Ovary (tissue), 7 donors: ENCODE measurements at regions not wholly inside any gene's neighbourhood (a gene's known extent, or its start where the extent isn't known, plus 50 kb on each side); places are given as distances from the start of the nearest gene placed in this dataset.
"Not testable (repeated sequence)": the region's sequence is repeated elsewhere in the genome, so short reads cannot be mapped to it uniquely, and the experiment has no call there.

Experiments used
- DNase-seq, 5 donors: peaks; one replicate each; pipeline ENCODE4 v3.0.0-alpha.2; 2019 to 2020
- H3K27ac ChIP-seq, 2 donors: fragments of 200-600 bp; one replicate each; pipeline versions ENCODE4 v1.5.1 to v1.8.0; 2019 to 2022
- H3K27me3 ChIP-seq: fragments of 200-600 bp; one replicate; pipeline ENCODE4 v1.8.0; 2022
- H3K36me3 ChIP-seq: fragments of 200-600 bp; sonication (generic); one replicate; pipeline ENCODE4 v1.5.1; 2019
- H3K4me1 ChIP-seq: one replicate; pipeline ENCODE4 v1.8.1; 2013; ENCODE audit warnings: mild to moderate bottlenecking, moderate library complexity; ENCODE audit not compliant: insufficient read depth
- H3K4me3 ChIP-seq: fragments of 200-600 bp; sonication (generic); one replicate; pipeline ENCODE4 v1.5.1; 2017
- H3K9me3 ChIP-seq, 2 donors: fragments of 200-600 bp in 1 of 2; sonication (generic) in 1 of 2; one replicate each; pipeline versions ENCODE4 v1.5.1 to v1.8.1; 2013 to 2019; ENCODE audit warnings: mild to moderate bottlenecking in 1 of 2, moderate library complexity in 1 of 2
- EP300 ChIP-seq: sonication (generic); formaldehyde crosslinking; IDR thresholded peaks from one replicate; pipeline ENCODE4 v1.6.1; 2017; ENCODE audit warnings: antibody characterized with exemption
- POLR2A ChIP-seq: fragments of 450-650 bp; IDR thresholded peaks from one replicate; pipeline ENCODE4 v1.6.1; 2017; ENCODE audit warnings: antibody characterized with exemption, mild to moderate bottlenecking, moderate library complexity
- WGBS, 3 donors: extraction: QIAGEN DNeasy Blood & Tissue Kit in 1 of 3; methylation state at CpG; one replicate each; pipeline versions ENCODE4 v1.1.5 to v1.1.7; 2013 to 2017; 5-methylcytosine and 5-hydroxymethylcytosine counted together
- intact Hi-C, 4 donors: fragments of 100-400 bp; cut with DNase I; formaldehyde crosslinking; loops; one replicate each; pipeline versions ENCODE4 v1.11.0 to v1.15.1; 2022 to 2023
- TF ChIP-seq, protein P1 (sequence below), 3 donors: fragments of 450-650 bp in 2 of 3; fragments of 200-600 bp in 1 of 3; IDR thresholded peaks; one replicate each; pipeline versions ENCODE4 v1.5.1 to v1.8.0; 2016 to 2022; ENCODE audit warnings: antibody characterized with exemption in 3 of 3, mild to moderate bottlenecking in 1 of 3
- donor health status: DM: no; HTN: no; CAD: no; lungs with moderate emphysema.
- donor health status: DM: no; HTN: no; CAD: no.
- donor health status: Bipolar disorder and iron deficiency.
- donor health status: DM: no; HTN: no; CAD: no.
- donor health status: DM: yes; HTN: yes; CAD: no.

DNA sequence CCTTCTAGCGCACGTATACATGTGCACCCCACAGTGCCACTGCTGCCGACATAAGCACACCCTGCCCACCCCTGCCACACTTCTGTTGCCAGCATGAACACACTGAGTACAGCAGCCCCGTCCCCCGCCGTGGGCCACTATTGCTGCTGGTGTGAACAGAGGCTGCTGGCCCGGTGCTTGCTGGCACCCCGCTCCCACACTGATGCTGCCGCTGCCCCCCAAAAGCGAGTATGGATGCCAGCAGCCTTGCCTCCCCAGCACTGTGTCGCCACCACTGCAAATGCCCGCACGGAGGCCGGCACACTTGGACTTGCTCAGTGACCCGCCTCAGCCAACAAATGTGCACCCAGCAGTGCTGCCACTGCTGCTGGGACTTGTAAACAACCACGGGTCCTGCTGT is 872.4 kb upstream of the ATXN7L3B start:
- WGBS, 3 donors, result 92 to 96% (median 94%) methylated on average over 16 of the region's 16 CpGs
- intact Hi-C loops, result no loop called here
- TF ChIP-seq POLR2A (no peak), EP300 (no peak)
- TF ChIP-seq, protein P1, sequence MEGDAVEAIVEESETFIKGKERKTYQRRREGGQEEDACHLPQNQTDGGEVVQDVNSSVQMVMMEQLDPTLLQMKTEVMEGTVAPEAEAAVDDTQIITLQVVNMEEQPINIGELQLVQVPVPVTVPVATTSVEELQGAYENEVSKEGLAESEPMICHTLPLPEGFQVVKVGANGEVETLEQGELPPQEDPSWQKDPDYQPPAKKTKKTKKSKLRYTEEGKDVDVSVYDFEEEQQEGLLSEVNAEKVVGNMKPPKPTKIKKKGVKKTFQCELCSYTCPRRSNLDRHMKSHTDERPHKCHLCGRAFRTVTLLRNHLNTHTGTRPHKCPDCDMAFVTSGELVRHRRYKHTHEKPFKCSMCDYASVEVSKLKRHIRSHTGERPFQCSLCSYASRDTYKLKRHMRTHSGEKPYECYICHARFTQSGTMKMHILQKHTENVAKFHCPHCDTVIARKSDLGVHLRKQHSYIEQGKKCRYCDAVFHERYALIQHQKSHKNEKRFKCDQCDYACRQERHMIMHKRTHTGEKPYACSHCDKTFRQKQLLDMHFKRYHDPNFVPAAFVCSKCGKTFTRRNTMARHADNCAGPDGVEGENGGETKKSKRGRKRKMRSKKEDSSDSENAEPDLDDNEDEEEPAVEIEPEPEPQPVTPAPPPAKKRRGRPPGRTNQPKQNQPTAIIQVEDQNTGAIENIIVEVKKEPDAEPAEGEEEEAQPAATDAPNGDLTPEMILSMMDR (IDR thresholded peaks at IDR 0.05), result no peak
- Histone ChIP-seq H3K27ac (no peak overlapping the region), H3K9me3 (no peaks in the 10 kb centered on the region), H3K4me3 (no peak overlapping the region), H3K36me3 (no peaks in the 10 kb centered on the region), H3K4me1 (no peaks in the 10 kb centered on the region), H3K27me3 (no peaks in the 10 kb centered on the region)
- no peak for DNase-seq

DNA sequence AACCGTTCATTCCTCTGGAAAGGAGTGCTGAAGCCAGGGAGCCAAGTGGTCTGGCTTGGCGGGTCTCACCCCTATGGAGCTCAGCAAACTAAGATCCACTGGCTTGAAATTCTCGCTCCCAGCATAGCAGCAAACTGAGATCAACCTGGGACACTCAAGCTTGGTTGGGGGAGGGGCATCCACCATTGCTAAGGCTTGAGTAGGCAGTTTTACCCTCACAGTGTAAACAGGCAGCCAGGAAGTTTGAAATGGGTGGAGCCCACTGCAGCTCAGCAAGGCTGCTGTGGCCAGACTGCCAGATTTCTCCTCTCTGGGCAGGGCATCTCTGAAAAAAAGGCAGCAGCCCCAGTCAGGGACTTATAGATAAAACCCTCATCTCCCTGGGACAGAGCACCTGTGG is 866.1 kb upstream of the ATXN7L3B start:
- H3K36me3 ChIP-seq, H3K9me3 ChIP-seq, H3K4me3 ChIP-seq, H3K4me1 ChIP-seq, intact Hi-C loops, H3K27me3 ChIP-seq, H3K27ac ChIP-seq, DNase-seq: not testable (repeated sequence)
- WGBS, 3 donors, result 83 to 88% (median 87%) methylated on average over 3 of the region's 3 CpGs

- no peaks in the 10 kb centered on the region for H3K4me1 ChIP-seq
- DNase-seq, result no peak
- H3K9me3 ChIP-seq, result no peaks in the 10 kb centered on the region
- WGBS, 3 donors, result 54 to 62% (median 61%) methylated on average over 4 of the region's 4 CpGs
- no peaks in the 10 kb centered on the region for H3K36me3 ChIP-seq
- intact Hi-C loops, result no loop called here
- TF ChIP-seq, protein P1 (IDR thresholded peaks at IDR 0.05), result no peak
- TF ChIP-seq POLR2A, result no peak
- no peak for TF ChIP-seq EP300
- H3K27ac ChIP-seq, result no peak overlapping the region
- no peaks in the 10 kb centered on the region for H3K27me3 ChIP-seq
- no peak overlapping the region for H3K4me3 ChIP-seq
These were observed 859.9 kb upstream of the ATXN7L3B start for GRCh38 chr12:73677520-73678291.

- Histone ChIP-seq H3K9me3 (no peaks in the 10 kb centered on the region), H3K4me1 (no peaks in the 10 kb centered on the region), H3K27ac (no peak overlapping the region), H3K27me3 (no peaks in the 10 kb centered on the region), H3K36me3 (no peaks in the 10 kb centered on the region), H3K4me3 (no peak overlapping the region)
- TF ChIP-seq, protein P1 (IDR thresholded peaks at IDR 0.05), result no peak
- no peak for TF ChIP-seq EP300
- TF ChIP-seq POLR2A, result no peak
- no peak for DNase-seq
- intact Hi-C loops, result no loop called here
- WGBS, 3 donors, result 84 to 87% (median 86%) methylated on average over 3 of the region's 3 CpGs
These were observed 859.3 kb upstream of the ATXN7L3B start for GRCh38 chr12:73678335-73678734.

DNA sequence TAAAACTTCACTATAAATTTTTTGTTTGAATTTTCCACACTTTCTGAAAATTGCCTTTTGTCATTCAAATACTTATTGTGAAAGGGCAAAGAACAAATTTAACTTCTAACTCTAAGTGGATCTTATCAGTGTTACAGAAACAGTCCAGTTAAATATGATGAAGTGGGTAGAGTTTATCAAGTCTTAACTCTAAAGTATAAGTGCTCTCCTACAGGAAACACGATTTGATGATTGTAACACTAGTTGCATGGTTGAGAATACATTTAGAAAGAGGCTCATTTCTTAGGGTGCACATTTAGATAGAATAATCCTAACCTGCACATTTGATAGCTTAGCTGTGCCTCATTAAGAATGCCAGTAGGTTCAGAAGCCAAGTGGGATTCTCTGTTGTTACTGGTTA is 838.3 kb upstream of the ATXN7L3B start:
- H3K4me1 ChIP-seq, result no peaks in the 10 kb centered on the region
- intact Hi-C loops, result no loop called here
- H3K27me3 ChIP-seq, result no peaks in the 10 kb centered on the region
- no peak overlapping the region for H3K27ac ChIP-seq
- no peaks in the 10 kb centered on the region for H3K9me3 ChIP-seq
- no peak for DNase-seq
- H3K36me3 ChIP-seq, result no peaks in the 10 kb centered on the region
- WGBS, 3 donors, result 23 to 58% (median 25%) methylated on average over 1 of the region's 1 CpG
- H3K4me3 ChIP-seq, result no peak overlapping the region
- TF ChIP-seq POLR2A (no peak), EP300 (no peak)
- TF ChIP-seq, protein P1 (IDR thresholded peaks at IDR 0.05), result no peak
